ENCODE measurements at regions not wholly inside any gene's neighbourhood (a gene's known extent, or its start where the extent isn't known, plus 50 kb on each side); places are given as distances from the start of the nearest gene placed in this dataset.

GRCh38 chr5:166916021-166916420, 1375.4 kb upstream of the WWC1 start:
- no peak for TF ChIP-seq POLR2A (IDR thresholded peaks at IDR 0.05; ENCODE audit: low read length)
- no peak for TF ChIP-seq GATA1 (IDR thresholded peaks at IDR 0.05; ENCODE audit: low read depth, low read length)
